ENCODE measurements at regions not wholly inside any gene's neighbourhood (a gene's known extent, or its start where the extent isn't known, plus 50 kb on each side); places are given as distances from the start of the nearest gene placed in this dataset.

DNA sequence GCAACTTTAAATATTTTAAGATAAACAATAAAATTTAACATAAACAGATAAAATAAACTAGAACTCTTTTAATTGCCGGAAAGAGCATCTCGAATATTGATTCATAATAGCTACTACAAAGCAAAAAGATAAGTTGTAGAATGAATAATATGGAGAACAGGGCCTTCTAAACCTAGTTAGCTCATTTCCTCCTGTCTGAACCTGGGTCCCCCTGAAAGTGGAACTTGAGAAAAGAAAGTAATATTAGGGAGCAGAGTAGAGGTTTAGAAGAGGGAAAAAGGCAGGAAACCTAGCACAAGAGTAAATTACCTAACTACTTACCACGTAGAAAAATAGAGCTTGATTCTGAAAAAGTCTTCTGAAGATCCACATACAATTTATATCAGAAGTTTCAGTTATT lies 80.7 kb upstream of the NETO1 start:
- H3K9me3 ChIP-seq (replicated peaks; ENCODE audit: control insufficient read depth, insufficient read depth, low read length), result no peaks in the 10 kb centered on the region
- H3K9ac ChIP-seq (ENCODE audit: control insufficient read depth, insufficient read depth, low read length), result no peak overlapping the region
- 0% methylated on average over 3 of the region's 3 CpGs for WGBS (ENCODE audit: insufficient coverage, insufficient replicate concordance, low lambda C conversion rate, missing lambda C conversion rate)
- no peaks in the 10 kb centered on the region for H3K36me3 ChIP-seq (ENCODE audit: control insufficient read depth in 2 of 2, insufficient read depth in 2 of 2, low read length in 1 of 2)
- no peaks in the 10 kb centered on the region for H4K20me1 ChIP-seq (ENCODE audit: control insufficient read depth, insufficient read depth)
- H3K4me2 ChIP-seq (ENCODE audit: control insufficient read depth, insufficient read depth), result no peak overlapping the region
- ChIA-PET SMC1A (ENCODE audit: uncharacterized antibody, unreplicated experiment) (no interaction called here), CTCF (no interaction called here), RAD21 (ENCODE audit: unreplicated experiment) (no interaction called here), POLR2A (no interaction called here)
- H3K27me3 ChIP-seq (replicated peaks in 1 of 2; ENCODE audit: control insufficient read depth in 2 of 2, insufficient read depth in 2 of 2, low read length in 1 of 2), result no peaks in the 10 kb centered on the region
- no peak overlapping the region for H3K4me3 ChIP-seq
- ATAC-seq (no peak), FAIRE-seq (no peak), DNase-seq (ENCODE audit: low read depth, low spot score) (no peak)
- BruUV-seq (replicated peaks), result no TSS peak
- H3K27ac ChIP-seq (ENCODE audit: control insufficient read depth, insufficient read depth), result no peak overlapping the region
- peak; percentile 40 for TF ChIP-seq JUNB (IDR thresholded peaks at IDR 0.05)
- TF ChIP-seq, protein P1, sequence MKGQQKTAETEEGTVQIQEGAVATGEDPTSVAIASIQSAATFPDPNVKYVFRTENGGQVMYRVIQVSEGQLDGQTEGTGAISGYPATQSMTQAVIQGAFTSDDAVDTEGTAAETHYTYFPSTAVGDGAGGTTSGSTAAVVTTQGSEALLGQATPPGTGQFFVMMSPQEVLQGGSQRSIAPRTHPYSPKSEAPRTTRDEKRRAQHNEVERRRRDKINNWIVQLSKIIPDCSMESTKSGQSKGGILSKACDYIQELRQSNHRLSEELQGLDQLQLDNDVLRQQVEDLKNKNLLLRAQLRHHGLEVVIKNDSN (IDR thresholded peaks at IDR 0.05; ENCODE audit: borderline replicate concordance, extremely low read length, insufficient read depth, low read depth, low read length), result no peak
- peak in 1 of 2 experiments; percentile 29; a peak in 1 of 4 replicates for TF ChIP-seq ETV6 (conservative IDR thresholded peaks at IDR 0.05 in 1 of 2, IDR thresholded peaks at IDR 0.05 in 1 of 2; ENCODE audit: borderline replicate concordance in 1 of 2, low read depth in 1 of 2)
- in situ Hi-C loops (cut with MboI), result no loop called here
- H2AFZ ChIP-seq (ENCODE audit: control insufficient read depth, low read depth, low read length), result no peak overlapping the region
- H3K4me1 ChIP-seq (ENCODE audit: control insufficient read depth, insufficient read depth, low read length), result no peaks in the 10 kb centered on the region
- H3K79me2 ChIP-seq (ENCODE audit: control insufficient read depth, insufficient read depth, low read length), result no peaks in the 10 kb centered on the region
- intact Hi-C loops (cut with micrococcal nuclease; ENCODE audit: unreplicated experiment), result loop anchor here (10.0 kb wide), 1 partner anchor 186 kb away; no protein-coding TSS in a partner anchor

DNA sequence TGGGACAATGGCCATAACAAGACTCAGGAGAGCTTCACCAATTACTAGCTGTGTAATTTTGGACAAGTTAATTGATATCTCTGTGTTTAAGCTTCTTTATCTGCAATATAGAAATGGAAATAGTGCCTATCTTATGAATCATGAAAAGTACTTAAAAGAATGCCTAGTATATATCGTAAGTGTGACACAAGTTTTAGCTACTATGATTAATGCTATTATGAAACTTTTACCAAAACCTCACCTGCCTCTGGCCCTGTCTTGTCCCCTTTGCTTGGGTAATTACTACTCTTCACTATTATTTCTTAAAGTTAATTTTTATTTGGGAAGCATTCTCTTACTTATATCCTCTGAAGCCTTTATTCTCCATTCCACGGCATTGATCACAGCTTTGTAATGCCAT lies 75.0 kb upstream of the NETO1 start:
- Histone ChIP-seq H3K79me2 (ENCODE audit: control insufficient read depth, insufficient read depth, low read length) (no peaks in the 10 kb centered on the region), H3K4me1 (ENCODE audit: control insufficient read depth, insufficient read depth, low read length) (no peaks in the 10 kb centered on the region), H3K9me3 (replicated peaks; ENCODE audit: control insufficient read depth, insufficient read depth, low read length) (no peaks in the 10 kb centered on the region), H3K27ac (ENCODE audit: control insufficient read depth, insufficient read depth) (no peak overlapping the region), H2AFZ (ENCODE audit: control insufficient read depth, low read depth, low read length) (no peak overlapping the region), H3K4me2 (ENCODE audit: control insufficient read depth, insufficient read depth) (no peak overlapping the region), H3K27me3 (replicated peaks in 1 of 2; ENCODE audit: control insufficient read depth in 2 of 2, insufficient read depth in 2 of 2, low read length in 1 of 2) (no peaks in the 10 kb centered on the region), H4K20me1 (ENCODE audit: control insufficient read depth, insufficient read depth) (no peaks in the 10 kb centered on the region), H3K9ac (ENCODE audit: control insufficient read depth, insufficient read depth, low read length) (no peak overlapping the region), H3K36me3 (ENCODE audit: control insufficient read depth in 2 of 2, insufficient read depth in 2 of 2, low read length in 1 of 2) (no peaks in the 10 kb centered on the region), H3K4me3 (no peak overlapping the region)
- BruUV-seq (replicated peaks), result no TSS peak
- in situ Hi-C loops (cut with MboI), result no loop called here
- TF ChIP-seq, protein P2, sequence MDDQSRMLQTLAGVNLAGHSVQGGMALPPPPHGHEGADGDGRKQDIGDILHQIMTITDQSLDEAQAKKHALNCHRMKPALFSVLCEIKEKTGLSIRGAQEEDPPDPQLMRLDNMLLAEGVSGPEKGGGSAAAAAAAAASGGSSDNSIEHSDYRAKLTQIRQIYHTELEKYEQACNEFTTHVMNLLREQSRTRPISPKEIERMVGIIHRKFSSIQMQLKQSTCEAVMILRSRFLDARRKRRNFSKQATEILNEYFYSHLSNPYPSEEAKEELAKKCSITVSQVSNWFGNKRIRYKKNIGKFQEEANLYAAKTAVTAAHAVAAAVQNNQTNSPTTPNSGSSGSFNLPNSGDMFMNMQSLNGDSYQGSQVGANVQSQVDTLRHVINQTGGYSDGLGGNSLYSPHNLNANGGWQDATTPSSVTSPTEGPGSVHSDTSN (IDR thresholded peaks at IDR 0.05; ENCODE audit: insufficient replicate concordance, low read depth, low read length), result no peak
- no peak for TF ChIP-seq TCF3 (IDR thresholded peaks at IDR 0.05; ENCODE audit: borderline replicate concordance, insufficient read depth, low read depth, low read length)
- no peak for TF ChIP-seq ESRRA (IDR thresholded peaks at IDR 0.05; ENCODE audit: low read length)
- TF ChIP-seq NRF1 (conservative IDR thresholded peaks at IDR 0.05; ENCODE audit: low read depth, low read length), result no peak
- TF ChIP-seq MEF2A (IDR thresholded peaks at IDR 0.05; ENCODE audit: insufficient read depth, low read depth, low read length), result no peak
- TF ChIP-seq RBBP5 (conservative IDR thresholded peaks at IDR 0.05), result no peak
- DNase-seq (ENCODE audit: low read depth, low spot score) (no peak), ATAC-seq (no peak), FAIRE-seq (no peak)
- 0% methylated on average over 2 of the region's 2 CpGs for WGBS (ENCODE audit: insufficient coverage, insufficient replicate concordance, low lambda C conversion rate, missing lambda C conversion rate)
- intact Hi-C loops (cut with micrococcal nuclease; ENCODE audit: unreplicated experiment), result loop anchor here (10.0 kb wide), 1 partner anchor 192 kb away; no protein-coding TSS in a partner anchor
- ChIA-PET CTCF (no interaction called here), RAD21 (ENCODE audit: unreplicated experiment) (no interaction called here), SMC1A (ENCODE audit: uncharacterized antibody, unreplicated experiment) (no interaction called here), POLR2A (no interaction called here)
